ENCODE measurements at regions not wholly inside any gene's neighbourhood (a gene's known extent, or its start where the extent isn't known, plus 50 kb on each side); places are given as distances from the start of the nearest gene placed in this dataset.

DNA sequence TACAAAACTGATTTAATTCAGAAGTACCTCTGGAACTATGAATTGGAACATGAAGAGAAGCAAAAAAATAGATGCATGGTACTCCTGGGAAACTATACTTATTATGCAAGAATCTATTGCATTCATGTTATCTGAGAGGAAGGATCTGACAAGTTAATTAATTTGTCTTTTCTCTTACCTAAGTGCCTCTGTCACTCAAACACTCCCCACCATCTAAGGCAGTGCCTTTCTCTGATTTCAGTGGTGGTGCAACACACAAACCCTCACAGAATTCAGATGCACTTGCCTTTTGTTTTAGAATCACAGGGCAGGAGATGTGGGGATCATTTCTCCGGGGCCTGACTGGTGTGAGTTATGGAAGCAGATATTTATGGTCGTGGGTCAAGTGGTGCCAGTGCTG lies 52.5 kb upstream of the C9orf72 start:
- in situ Hi-C loops (cut with HindIII; ENCODE audit: low sequenced_read_pairs), result no loop called here

- in situ Hi-C loops (cut with HindIII; ENCODE audit: low sequenced_read_pairs), result no loop called here
Observed at GRCh38 chr9:27626244-27627187, 53.2 kb upstream of the C9orf72 start.

- in situ Hi-C loops (cut with HindIII; ENCODE audit: low sequenced_read_pairs), result no loop called here
Observed at GRCh38 chr9:27627188-27627564, 53.9 kb upstream of the C9orf72 start.

GRCh38 chr9:27628311-27628710 lies 55.0 kb upstream of the C9orf72 start:
- in situ Hi-C loops (cut with HindIII; ENCODE audit: low sequenced_read_pairs), result no loop called here

DNA sequence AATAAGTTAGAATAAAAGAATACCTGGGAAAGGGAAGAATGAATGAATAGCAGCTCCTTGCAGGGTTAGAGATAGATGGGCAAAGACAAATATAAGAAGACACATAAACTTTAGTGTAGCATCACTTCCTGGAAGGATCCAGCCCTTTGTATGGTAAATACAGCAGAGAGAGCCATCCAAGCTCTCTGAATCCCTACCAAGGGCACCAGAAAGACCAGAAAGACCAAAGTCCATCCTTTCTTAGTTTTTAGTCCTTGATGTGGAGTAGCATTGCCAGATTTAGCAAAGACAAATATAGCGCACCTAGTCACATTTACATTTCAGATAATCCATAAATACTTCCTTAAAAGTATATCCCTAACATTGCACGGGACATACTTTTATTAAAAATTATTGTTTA lies 56.1 kb upstream of the C9orf72 start:
- in situ Hi-C loops (cut with HindIII; ENCODE audit: low sequenced_read_pairs), result no loop called here

GRCh38 chr9:27632254-27632653 lies 59.0 kb upstream of the C9orf72 start:
- in situ Hi-C loops (cut with HindIII; ENCODE audit: low sequenced_read_pairs), result no loop called here

DNA sequence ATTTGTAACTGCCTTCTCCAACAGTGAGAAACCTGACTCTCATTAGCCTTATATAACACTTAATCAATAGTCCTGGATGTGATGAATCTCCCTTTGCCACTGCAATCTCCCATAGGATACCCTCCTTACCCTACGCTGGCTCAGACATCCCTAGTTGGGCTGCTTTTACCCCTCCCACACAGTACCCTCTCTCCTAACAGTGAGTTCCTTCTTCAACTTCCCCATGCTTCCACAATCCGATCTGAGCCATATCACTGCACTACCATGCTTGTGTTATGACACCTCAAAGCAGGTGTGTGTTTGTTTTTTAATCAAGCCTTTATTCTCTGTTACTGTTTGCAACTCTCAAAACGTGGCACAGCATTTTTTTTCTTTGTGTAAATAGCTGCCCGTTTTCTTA lies 60.5 kb upstream of the C9orf72 start:
- in situ Hi-C loops (cut with HindIII; ENCODE audit: low sequenced_read_pairs), result no loop called here

DNA sequence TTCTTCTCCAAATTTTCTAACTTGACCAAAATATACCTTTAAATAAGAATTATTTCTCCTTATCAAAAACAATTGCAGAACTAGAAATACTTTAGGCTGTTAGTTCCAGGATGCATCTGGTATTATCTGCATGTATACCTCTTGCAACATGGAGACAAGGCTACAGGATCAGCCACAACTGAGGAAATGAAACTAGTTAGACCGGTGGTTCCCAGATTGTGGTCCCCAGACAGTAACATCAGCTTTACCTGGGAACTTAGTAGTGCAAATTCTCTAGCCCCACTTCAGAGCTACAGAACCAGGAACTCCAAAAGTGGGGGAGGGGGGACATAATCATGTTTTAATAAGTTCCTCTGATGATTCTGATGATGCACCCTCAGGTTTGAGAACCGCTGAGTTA lies 61.6 kb upstream of the C9orf72 start:
- in situ Hi-C loops (cut with HindIII; ENCODE audit: low sequenced_read_pairs), result no loop called here

- in situ Hi-C loops (cut with HindIII; ENCODE audit: low sequenced_read_pairs), result no loop called here
Observed at GRCh38 chr9:27638716-27639115, 65.4 kb upstream of the C9orf72 start.

DNA sequence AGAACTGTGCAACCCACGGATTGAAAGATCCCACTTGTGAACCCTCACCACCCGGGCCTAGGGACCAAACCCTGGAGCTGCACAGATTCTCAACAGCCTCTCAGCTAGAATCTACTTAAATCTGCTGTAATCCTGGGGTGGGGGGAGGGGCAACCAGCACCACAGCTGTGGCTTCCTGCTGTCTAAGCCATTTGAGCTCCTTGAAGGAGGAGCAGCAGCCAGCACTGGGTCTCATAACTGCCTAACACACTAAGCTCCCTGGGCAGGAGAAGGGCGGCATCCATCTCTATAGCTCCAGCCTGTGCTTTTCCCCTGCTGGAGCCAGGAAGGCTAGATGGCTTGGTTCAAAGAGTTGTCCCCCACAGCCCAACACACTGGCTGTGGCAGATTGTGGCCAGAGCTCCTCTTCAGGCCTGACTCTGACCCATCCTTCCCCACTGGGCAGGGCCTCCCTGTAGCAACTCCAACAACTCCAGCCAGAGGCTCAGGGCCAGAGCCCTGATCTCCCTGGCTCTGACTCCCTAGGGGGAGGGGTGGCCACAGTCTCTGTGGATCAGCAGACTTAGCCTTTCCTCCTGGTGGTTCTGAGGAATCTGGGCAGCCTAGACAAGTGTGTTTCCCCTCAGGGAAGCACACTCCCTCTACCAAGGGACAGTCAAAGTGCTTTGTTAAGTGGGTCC lies 72.0 kb upstream of the C9orf72 start:
- in situ Hi-C loops (cut with HindIII; ENCODE audit: low sequenced_read_pairs), result no loop called here

GRCh38 chr9:27653246-27653645 lies 80.0 kb upstream of the C9orf72 start:
- in situ Hi-C loops (cut with HindIII; ENCODE audit: low sequenced_read_pairs), result no loop called here

GRCh38 chr9:27653957-27654356 lies 80.7 kb upstream of the C9orf72 start:
- in situ Hi-C loops (cut with HindIII; ENCODE audit: low sequenced_read_pairs), result no loop called here

- in situ Hi-C loops (cut with HindIII; ENCODE audit: low sequenced_read_pairs), result no loop called here
Observed at GRCh38 chr9:27654629-27655285, 81.5 kb upstream of the C9orf72 start.

DNA sequence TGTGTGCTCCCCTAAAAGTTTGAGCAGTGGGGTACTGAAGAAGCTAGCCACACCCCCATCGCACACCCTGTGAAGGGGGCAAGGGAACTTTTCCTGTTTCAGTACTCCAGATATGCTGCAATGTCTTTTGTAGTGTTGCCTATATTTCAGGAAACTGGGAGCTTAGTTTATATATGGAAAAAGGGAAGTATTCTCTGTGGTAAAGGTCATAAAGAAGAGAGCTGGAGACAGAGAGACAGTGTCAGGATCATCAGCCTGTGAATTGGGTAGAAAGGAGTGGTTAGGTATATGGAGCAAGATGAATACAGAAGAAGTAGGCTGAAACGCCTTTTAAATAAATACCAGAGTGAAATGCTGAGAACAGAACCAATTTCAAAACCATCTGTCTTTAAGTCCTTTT lies 82.2 kb upstream of the C9orf72 start:
- in situ Hi-C loops (cut with HindIII; ENCODE audit: low sequenced_read_pairs), result no loop called here

GRCh38 chr9:27659001-27659400 lies 85.7 kb upstream of the C9orf72 start:
- in situ Hi-C loops (cut with HindIII; ENCODE audit: low sequenced_read_pairs), result no loop called here

GRCh38 chr9:27659571-27659970 lies 86.3 kb upstream of the C9orf72 start:
- in situ Hi-C loops (cut with HindIII; ENCODE audit: low sequenced_read_pairs), result no loop called here

DNA sequence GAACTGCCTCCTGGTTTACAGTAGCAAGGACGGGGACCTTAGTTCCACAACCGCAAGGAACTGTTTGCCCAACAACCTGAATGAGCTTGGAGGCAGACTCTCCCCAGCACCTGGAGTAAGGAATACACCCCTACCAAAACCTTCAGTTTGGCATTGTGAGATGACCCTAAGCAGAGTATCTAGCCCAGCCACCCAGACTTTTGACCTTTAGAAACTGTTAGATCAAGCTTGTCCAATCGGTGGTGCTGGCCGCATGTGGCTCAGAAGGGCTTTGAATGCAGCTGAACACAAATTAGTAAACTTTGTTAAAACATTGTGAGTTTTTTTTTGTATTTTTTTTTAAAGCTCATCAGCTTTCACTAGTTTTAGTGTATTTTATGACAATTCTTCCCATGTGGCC lies 86.9 kb upstream of the C9orf72 start:
- in situ Hi-C loops (cut with HindIII; ENCODE audit: low sequenced_read_pairs), result no loop called here

GRCh38 chr9:27663526-27663925 lies 90.2 kb upstream of the C9orf72 start:
- in situ Hi-C loops (cut with HindIII; ENCODE audit: low sequenced_read_pairs), result no loop called here

- in situ Hi-C loops (cut with HindIII; ENCODE audit: low sequenced_read_pairs), result no loop called here
Observed at GRCh38 chr9:27664121-27664779, 91.0 kb upstream of the C9orf72 start.

- in situ Hi-C loops (cut with HindIII; ENCODE audit: low sequenced_read_pairs), result no loop called here
Observed at GRCh38 chr9:27665136-27665535, 91.9 kb upstream of the C9orf72 start.

DNA sequence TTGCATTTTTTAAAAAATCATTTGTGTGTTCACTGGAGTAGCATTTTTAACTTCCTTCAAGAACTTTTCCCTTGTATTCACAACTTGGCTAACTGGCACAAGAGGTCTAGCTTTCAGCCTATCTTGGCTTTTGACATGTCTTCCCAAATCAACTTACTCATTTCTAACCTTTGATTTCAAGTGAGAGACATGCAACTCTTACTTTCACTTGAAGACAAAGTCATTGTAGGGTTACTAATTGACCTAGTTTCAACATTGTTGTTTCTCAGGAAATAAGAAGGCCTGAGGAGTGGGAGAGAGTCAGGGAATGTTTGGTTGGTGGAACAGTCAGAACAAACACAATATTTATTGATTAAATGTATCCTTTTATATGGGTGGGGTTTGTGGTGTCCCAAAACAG lies 95.0 kb upstream of the C9orf72 start:
- in situ Hi-C loops (cut with HindIII; ENCODE audit: low sequenced_read_pairs), result no loop called here

All from DLD1 (cell line).